ENCODE measurements at regions not wholly inside any gene's neighbourhood (a gene's known extent, or its start where the extent isn't known, plus 50 kb on each side); places are given as distances from the start of the nearest gene placed in this dataset.

DNA sequence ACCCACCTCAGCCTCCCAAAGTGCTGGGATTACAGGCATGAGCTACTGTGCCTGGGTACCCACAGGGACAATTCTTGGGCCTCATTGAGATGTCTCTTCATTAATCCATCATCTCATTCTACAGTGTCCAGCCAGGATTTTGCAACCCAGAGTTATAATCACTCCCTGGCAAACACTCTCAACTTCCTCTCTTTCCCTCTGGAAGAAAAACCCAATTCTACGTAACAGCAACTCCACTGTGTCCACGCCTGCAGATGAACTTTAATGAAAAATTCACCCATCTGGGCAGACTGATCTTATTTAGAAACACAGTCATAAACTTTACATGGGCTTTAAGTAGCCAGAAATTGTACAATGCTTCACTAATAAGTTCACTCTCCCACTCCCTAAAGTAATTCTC, 90.1 kb upstream of the ABCC4 start:
- Histone ChIP-seq H2AFZ (ENCODE audit: low read depth, low read length) (no peak overlapping the region), H3K27me3 (ENCODE audit: insufficient read depth, low read length) (peaks cover 5% of the 10 kb centered on the region), H3K79me2 (ENCODE audit: insufficient read depth, low read length) (no peaks in the 10 kb centered on the region), H3K9ac (ENCODE audit: low read length) (no peak overlapping the region), H3K27ac (ENCODE audit: low read depth, low read length) (no peak overlapping the region), H3K4me1 (ENCODE audit: insufficient read depth, low read length) (no peaks in the 10 kb centered on the region), H4K20me1 (ENCODE audit: insufficient read depth, low read length) (no peaks in the 10 kb centered on the region), H3K9me3 (ENCODE audit: insufficient read depth, low read depth, low read length) (no peaks in the 10 kb centered on the region), H3K36me3 (ENCODE audit: insufficient read depth, low read length) (no peaks in the 10 kb centered on the region), H3K4me2 (ENCODE audit: low read length) (no peak overlapping the region), H3K4me3 (ENCODE audit: insufficient read depth, low read depth, low read length) (no peak overlapping the region)
- Mint-ChIP-seq H3K4me3 (ENCODE audit: unreplicated experiment) (no peak overlapping the region), H3K27ac (ENCODE audit: unreplicated experiment) (no peak overlapping the region), H3K27me3 (ENCODE audit: low read depth, unreplicated experiment) (peaks cover 17% of the 10 kb centered on the region), H3K4me1 (ENCODE audit: low read depth, unreplicated experiment) (no peaks in the 10 kb centered on the region), H3K9me3 (ENCODE audit: unreplicated experiment) (peaks cover 7% of the 10 kb centered on the region), H3K36me3 (ENCODE audit: low read depth, unreplicated experiment) (peaks cover 3% of the 10 kb centered on the region)
- TF ChIP-seq, protein P1, sequence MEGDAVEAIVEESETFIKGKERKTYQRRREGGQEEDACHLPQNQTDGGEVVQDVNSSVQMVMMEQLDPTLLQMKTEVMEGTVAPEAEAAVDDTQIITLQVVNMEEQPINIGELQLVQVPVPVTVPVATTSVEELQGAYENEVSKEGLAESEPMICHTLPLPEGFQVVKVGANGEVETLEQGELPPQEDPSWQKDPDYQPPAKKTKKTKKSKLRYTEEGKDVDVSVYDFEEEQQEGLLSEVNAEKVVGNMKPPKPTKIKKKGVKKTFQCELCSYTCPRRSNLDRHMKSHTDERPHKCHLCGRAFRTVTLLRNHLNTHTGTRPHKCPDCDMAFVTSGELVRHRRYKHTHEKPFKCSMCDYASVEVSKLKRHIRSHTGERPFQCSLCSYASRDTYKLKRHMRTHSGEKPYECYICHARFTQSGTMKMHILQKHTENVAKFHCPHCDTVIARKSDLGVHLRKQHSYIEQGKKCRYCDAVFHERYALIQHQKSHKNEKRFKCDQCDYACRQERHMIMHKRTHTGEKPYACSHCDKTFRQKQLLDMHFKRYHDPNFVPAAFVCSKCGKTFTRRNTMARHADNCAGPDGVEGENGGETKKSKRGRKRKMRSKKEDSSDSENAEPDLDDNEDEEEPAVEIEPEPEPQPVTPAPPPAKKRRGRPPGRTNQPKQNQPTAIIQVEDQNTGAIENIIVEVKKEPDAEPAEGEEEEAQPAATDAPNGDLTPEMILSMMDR (IDR thresholded peaks at IDR 0.05; ENCODE audit: insufficient read depth, low read depth, low read length), result no peak
- TF ChIP-seq EZH2 (IDR thresholded peaks at IDR 0.05; ENCODE audit: insufficient read depth, low read length), result no peak
- FAIRE-seq (no peak), DNase-seq (ENCODE audit: low read depth) (no peak)

DNA sequence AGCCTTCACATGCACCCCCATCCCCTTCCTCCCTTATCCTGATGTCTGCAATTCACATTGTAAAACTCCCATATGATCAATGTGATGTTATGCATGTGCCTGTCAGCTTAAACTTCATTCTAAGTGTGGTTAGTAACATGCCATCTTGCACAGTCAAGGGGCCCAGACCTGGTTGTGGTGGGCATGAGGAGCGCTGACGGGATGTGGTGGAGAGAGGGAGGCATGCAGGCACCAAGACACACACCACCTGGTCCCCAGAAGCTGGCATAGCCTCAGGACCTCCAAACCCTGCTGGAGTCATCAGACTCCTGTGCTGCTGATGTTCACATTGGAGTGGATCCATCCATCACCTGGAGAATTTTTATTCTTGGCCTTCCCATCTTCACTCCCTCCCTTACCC, 90.5 kb upstream of the ABCC4 start:
- no peak for DNase-seq (ENCODE audit: low read depth)
- H3K4me1 Mint-ChIP-seq (ENCODE audit: low read depth, unreplicated experiment), result no peaks in the 10 kb centered on the region
- no peak for TF ChIP-seq EZH2 (IDR thresholded peaks at IDR 0.05; ENCODE audit: insufficient read depth, low read length)
- TF ChIP-seq, protein P1 (IDR thresholded peaks at IDR 0.05; ENCODE audit: insufficient read depth, low read depth, low read length), result no peak
- no peaks in the 10 kb centered on the region for H3K9me3 ChIP-seq (ENCODE audit: insufficient read depth, low read depth, low read length)
- H2AFZ ChIP-seq (ENCODE audit: low read depth, low read length), result no peak overlapping the region
- H3K4me3 Mint-ChIP-seq (ENCODE audit: unreplicated experiment), result no peak overlapping the region
- H3K27ac ChIP-seq (ENCODE audit: low read depth, low read length), result no peak overlapping the region
- H3K27ac Mint-ChIP-seq (ENCODE audit: unreplicated experiment), result no peak overlapping the region
- H4K20me1 ChIP-seq (ENCODE audit: insufficient read depth, low read length), result no peaks in the 10 kb centered on the region
- H3K27me3 Mint-ChIP-seq (ENCODE audit: low read depth, unreplicated experiment), result peaks cover 17% of the 10 kb centered on the region
- peaks cover 7% of the 10 kb centered on the region for H3K9me3 Mint-ChIP-seq (ENCODE audit: unreplicated experiment)
- H3K4me1 ChIP-seq (ENCODE audit: insufficient read depth, low read length), result no peaks in the 10 kb centered on the region
- peaks cover 5% of the 10 kb centered on the region for H3K27me3 ChIP-seq (ENCODE audit: insufficient read depth, low read length)
- H3K79me2 ChIP-seq (ENCODE audit: insufficient read depth, low read length), result no peaks in the 10 kb centered on the region
- no peak overlapping the region for H3K9ac ChIP-seq (ENCODE audit: low read length)
- no peak for FAIRE-seq
- H3K4me3 ChIP-seq (ENCODE audit: insufficient read depth, low read depth, low read length), result no peak overlapping the region
- H3K36me3 Mint-ChIP-seq (ENCODE audit: low read depth, unreplicated experiment), result peaks cover 3% of the 10 kb centered on the region
- no peaks in the 10 kb centered on the region for H3K36me3 ChIP-seq (ENCODE audit: insufficient read depth, low read length)
- no peak overlapping the region for H3K4me2 ChIP-seq (ENCODE audit: low read length)

DNA sequence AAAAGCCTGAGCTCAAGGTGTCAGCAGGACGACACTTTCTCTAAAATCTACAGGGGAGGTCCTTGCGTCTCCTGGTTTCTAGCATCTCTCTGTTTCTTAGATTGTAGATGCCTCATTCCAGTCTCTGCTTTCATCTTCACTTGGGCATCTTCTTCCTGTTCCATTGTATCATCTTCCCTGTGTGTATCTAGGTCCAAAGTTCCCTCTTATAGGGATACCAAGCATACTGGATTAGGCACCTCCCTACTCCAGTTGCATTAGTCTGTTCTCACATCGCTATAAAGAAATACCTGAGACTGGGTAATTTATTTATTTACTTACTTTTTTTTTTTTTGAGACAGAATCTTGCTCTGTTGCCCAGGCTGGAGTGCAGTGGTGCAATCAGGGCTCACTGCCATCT, 91.3 kb upstream of the ABCC4 start:
- Mint-ChIP-seq H3K36me3 (ENCODE audit: low read depth, unreplicated experiment) (peaks cover 3% of the 10 kb centered on the region), H3K4me1 (ENCODE audit: low read depth, unreplicated experiment) (no peaks in the 10 kb centered on the region), H3K27me3 (ENCODE audit: low read depth, unreplicated experiment) (peaks cover 17% of the 10 kb centered on the region), H3K9me3 (ENCODE audit: unreplicated experiment) (peaks cover 7% of the 10 kb centered on the region), H3K27ac (ENCODE audit: unreplicated experiment) (no peak overlapping the region), H3K4me3 (ENCODE audit: unreplicated experiment) (no peak overlapping the region)
- H3K4me1 ChIP-seq (ENCODE audit: insufficient read depth, low read length), result no peaks in the 10 kb centered on the region
- H3K9ac ChIP-seq (ENCODE audit: low read length), result no peak overlapping the region
- H3K4me3 ChIP-seq (ENCODE audit: insufficient read depth, low read depth, low read length), result no peak overlapping the region
- DNase-seq (ENCODE audit: low read depth) (no peak), FAIRE-seq (no peak)
- no peak overlapping the region for H3K4me2 ChIP-seq (ENCODE audit: low read length)
- no peak overlapping the region for H3K27ac ChIP-seq (ENCODE audit: low read depth, low read length)
- H3K27me3 ChIP-seq (ENCODE audit: insufficient read depth, low read length), result peaks cover 5% of the 10 kb centered on the region
- no peaks in the 10 kb centered on the region for H3K79me2 ChIP-seq (ENCODE audit: insufficient read depth, low read length)
- TF ChIP-seq, protein P1 (IDR thresholded peaks at IDR 0.05; ENCODE audit: insufficient read depth, low read depth, low read length), result no peak
- TF ChIP-seq EZH2 (IDR thresholded peaks at IDR 0.05; ENCODE audit: insufficient read depth, low read length), result no peak
- H3K36me3 ChIP-seq (ENCODE audit: insufficient read depth, low read length), result no peaks in the 10 kb centered on the region
- H3K9me3 ChIP-seq (ENCODE audit: insufficient read depth, low read depth, low read length), result no peaks in the 10 kb centered on the region
- no peaks in the 10 kb centered on the region for H4K20me1 ChIP-seq (ENCODE audit: insufficient read depth, low read length)
- no peak overlapping the region for H2AFZ ChIP-seq (ENCODE audit: low read depth, low read length)
